Adrenal gland (tissue), 5 donors: ENCODE measurements at regions not wholly inside any gene's neighbourhood (a gene's known extent, or its start where the extent isn't known, plus 50 kb on each side); places are given as distances from the start of the nearest gene placed in this dataset.

Source experiments
- CTCF ChIP-seq, 6 experiments: fragments of 450-650 bp in 4 of 6; fragments of 200-600 bp in 2 of 6; sonication (generic) in 1 of 6; IDR thresholded peaks; 1 replicate in 5 of 6; 2 replicates in 1 of 6; pipeline versions ENCODE4 v1.5.1 to v1.8.0; 2016 to 2021; ENCODE audit warnings: antibody characterized with exemption in 6 of 6, mild to moderate bottlenecking in 2 of 6, moderate library complexity in 1 of 6
- POLR2A ChIP-seq, 2 donors: fragments of 450-650 bp; IDR thresholded peaks; one replicate each; pipeline ENCODE4 v1.6.1; 2017; ENCODE audit warnings: antibody characterized with exemption in 2 of 2, mild to moderate bottlenecking in 2 of 2, moderate library complexity in 1 of 2
- donor health status: DM: no; HTN: no; CAD: no.

- TF ChIP-seq CTCF (IDR thresholded peaks at IDR 0.05) (no peak), POLR2A (IDR thresholded peaks at IDR 0.05) (no peak)
Observed at GRCh38 chr13:40189426-40189825, 477.0 kb downstream of the FOXO1 start.
